ENCODE measurements at regions not wholly inside any gene's neighbourhood (a gene's known extent, or its start where the extent isn't known, plus 50 kb on each side); places are given as distances from the start of the nearest gene placed in this dataset.
"Not testable (repeated sequence)": the region's sequence is repeated elsewhere in the genome, so short reads cannot be mapped to it uniquely, and the experiment has no call there.

DNA sequence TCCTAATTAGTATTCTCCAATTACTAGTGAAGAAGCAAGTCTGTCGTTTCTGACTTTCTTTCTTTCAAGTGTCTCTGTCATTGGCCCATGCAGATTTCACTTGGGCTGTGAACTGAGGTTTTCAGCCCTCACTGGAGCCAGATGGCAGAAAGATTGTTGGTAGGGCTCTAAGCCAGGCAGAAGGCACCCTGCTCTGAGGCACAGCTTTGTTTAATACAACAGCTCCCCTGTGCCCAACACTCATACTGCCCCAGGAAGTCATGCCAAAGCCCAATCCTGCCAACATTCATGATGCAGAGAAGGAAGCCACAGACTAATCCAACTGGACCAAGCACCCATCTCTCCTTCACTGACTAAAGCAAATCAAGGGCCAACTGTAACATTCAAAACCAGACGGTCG lies 117.1 kb upstream of the FRG1 start:
- H3K36me3 Mint-ChIP-seq (ENCODE audit: low read depth): no peaks in the 10 kb centered on the region

DNA sequence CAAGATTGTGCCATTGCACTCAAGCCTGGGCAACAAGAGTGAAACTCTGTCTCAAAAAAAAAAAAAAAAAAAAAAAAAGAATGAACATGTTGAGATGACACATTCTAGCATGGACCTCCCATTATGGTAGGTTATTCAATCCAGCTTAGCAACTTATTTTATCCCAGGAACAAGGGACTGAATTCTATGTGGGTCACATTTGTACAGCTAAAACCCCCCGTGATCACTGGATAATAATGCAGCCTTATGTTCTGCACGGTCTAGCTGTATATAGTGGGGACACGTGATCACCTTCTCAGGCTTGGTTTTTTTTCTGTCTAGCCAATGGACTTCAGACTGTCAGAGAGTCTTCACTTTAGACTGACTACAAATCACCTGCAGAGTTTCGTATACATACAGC lies 115.2 kb upstream of the FRG1 start:
- CTCF ChIA-PET: no interaction called here
- POLR2A ChIA-PET: no interaction called here
- Mint-ChIP-seq H3K9me3 (no peaks in the 10 kb centered on the region), H3K36me3 (ENCODE audit: low read depth) (no peaks in the 10 kb centered on the region), H3K4me1 (no peaks in the 10 kb centered on the region), H3K27ac (no peak overlapping the region), H3K4me3 (no peak overlapping the region), H3K27me3 (no peaks in the 10 kb centered on the region)
- no peak for DNase-seq

More for the DNA sequence above, 117.1 kb upstream of the FRG1 start:
- Mint-ChIP-seq H3K4me1 (no peaks in the 10 kb centered on the region), H3K27me3 (no peaks in the 10 kb centered on the region), H3K4me3 (no peak overlapping the region), H3K27ac (no peak overlapping the region), H3K9me3 (no peaks in the 10 kb centered on the region)
- CTCF ChIA-PET: no interaction called here
- POLR2A ChIA-PET: no interaction called here
- no peak for DNase-seq

DNA sequence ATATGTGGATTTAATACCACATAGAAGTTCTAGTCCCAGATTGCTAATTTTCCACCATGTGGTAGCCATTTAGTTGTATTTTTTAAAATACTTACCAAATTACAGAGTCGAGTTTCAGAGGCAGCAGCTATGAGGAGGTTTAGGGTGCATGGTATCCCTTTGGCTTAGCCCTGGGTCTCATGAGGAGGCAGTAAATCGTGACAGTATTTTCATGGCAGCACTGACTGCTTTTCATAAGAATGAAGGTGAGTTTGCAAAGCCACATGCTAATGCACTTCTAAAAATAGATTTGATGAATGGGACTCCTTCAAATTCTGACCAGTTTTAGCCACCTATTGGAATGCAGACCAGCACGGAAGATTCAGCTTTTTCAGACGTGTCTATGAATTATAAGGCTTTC lies 114.0 kb upstream of the FRG1 start:
- ChIA-PET CTCF (no interaction called here), POLR2A (no interaction called here)
- no peak for DNase-seq
- Mint-ChIP-seq H3K27me3 (no peaks in the 10 kb centered on the region), H3K9me3 (no peaks in the 10 kb centered on the region), H3K36me3 (ENCODE audit: low read depth) (no peaks in the 10 kb centered on the region), H3K27ac (no peak overlapping the region), H3K4me1 (no peaks in the 10 kb centered on the region), H3K4me3 (no peak overlapping the region)

DNA sequence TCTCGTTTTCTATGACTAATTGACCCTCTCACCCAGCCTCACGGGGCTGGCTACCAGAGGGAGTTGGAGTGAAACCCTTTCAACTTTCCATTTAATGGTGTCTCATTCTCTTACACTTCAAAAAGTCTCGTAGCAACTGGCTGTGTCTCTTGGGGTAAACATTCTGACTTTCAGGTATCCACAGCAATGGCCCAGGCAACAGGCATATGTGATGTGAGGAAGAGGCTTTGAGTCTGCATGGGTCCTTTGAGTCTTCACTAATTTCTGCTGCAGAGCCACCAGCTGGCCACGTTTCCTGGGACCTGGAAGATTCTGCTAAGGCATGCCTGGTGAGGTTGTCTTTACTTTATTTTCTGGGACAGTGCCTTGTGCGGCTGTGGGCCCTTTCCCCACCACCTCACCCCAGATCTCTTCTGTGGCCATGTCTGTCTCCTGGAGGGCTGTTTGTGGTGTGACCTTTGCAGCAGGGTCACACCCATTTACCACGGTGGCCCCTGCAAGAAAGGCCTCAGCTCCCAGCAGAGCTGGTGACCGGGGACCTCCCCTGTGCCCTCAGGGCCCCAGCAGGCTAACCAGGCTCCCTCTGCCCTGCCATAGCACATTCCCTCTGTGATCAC lies 112.5 kb upstream of the FRG1 start:
- Mint-ChIP-seq H3K36me3 (ENCODE audit: low read depth) (no peaks in the 10 kb centered on the region), H3K4me1 (no peaks in the 10 kb centered on the region), H3K9me3 (no peaks in the 10 kb centered on the region), H3K27ac (no peak overlapping the region), H3K27me3 (no peaks in the 10 kb centered on the region), H3K4me3 (no peak overlapping the region)
- ChIA-PET POLR2A (no interaction called here), CTCF (no interaction called here)
- no peak for DNase-seq

DNA sequence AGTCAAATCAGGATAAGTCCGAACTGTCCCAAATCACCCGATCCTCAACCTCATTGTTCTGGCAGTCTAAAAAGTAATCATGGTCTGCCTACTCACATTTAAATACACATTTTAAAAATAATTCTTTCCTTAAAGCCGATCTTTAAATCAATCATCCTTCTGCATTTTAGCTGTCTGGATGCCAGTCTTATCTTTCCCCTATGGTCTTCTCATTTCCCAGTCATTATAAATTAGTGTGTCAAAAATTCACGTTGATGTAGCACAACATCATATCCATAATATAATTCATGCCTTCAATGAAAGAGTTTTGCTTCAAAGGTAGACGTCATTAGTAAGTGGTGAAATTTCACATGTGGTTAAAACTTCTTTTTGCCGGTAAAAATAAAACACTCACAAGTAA lies 108.1 kb upstream of the FRG1 start:
- ChIA-PET CTCF (interaction anchor here (0.5 kb wide), 1 partner anchor 1656 kb away, joined by 3 read pairs; no protein-coding TSS in a partner anchor), POLR2A (no interaction called here)
- no peak for DNase-seq
- H3K9me3 Mint-ChIP-seq: no peaks in the 10 kb centered on the region
- no peaks in the 10 kb centered on the region for H3K36me3 Mint-ChIP-seq (ENCODE audit: low read depth)
- no peaks in the 10 kb centered on the region for H3K4me1 Mint-ChIP-seq
- H3K4me3 Mint-ChIP-seq: no peak overlapping the region
- no peak overlapping the region for H3K27ac Mint-ChIP-seq
- H3K27me3 Mint-ChIP-seq: no peaks in the 10 kb centered on the region

DNA sequence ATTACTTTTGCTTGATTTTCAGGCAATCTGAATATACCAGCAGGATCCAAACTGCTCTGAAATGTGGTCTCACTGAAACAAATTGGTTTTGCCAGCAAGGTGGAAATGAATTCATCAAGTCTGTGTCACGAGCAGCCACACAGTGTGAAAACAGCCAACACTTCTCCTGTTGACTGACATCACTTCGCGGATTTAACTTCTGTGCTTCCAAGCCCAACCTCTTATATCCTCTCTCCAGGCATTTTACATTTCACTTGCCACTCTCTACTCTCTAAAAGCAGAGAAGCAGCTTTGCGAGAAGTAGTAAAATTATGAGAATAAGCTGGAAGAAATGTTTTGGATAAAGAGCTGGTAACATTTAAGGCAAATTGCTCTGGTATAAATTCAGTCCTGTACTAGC lies 106.1 kb upstream of the FRG1 start:
- ChIA-PET POLR2A (no interaction called here), CTCF (no interaction called here)
- Mint-ChIP-seq H3K27ac (no peak overlapping the region), H3K36me3 (ENCODE audit: low read depth) (no peaks in the 10 kb centered on the region), H3K4me1 (no peaks in the 10 kb centered on the region), H3K4me3 (no peak overlapping the region), H3K27me3 (no peaks in the 10 kb centered on the region), H3K9me3 (no peaks in the 10 kb centered on the region)
- DNase-seq: no peak

DNA sequence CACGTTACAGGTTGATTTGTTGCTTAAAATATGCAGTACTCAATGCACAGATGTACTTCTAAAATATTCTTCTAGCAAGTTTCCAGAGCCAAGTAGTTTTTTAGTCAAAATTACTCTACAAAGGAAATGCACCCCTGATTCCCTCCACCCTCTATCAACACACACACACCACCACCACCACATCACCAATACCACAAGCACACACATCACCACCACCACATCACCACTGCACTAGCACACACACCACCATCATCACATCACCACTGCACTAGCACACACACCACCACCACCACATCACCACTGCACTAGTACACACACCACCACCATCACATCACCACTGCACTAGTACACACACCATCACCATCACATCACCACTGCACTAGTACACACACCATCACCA lies 105.2 kb upstream of the FRG1 start:
- Mint-ChIP-seq H3K36me3 (ENCODE audit: low read depth) (no peaks in the 10 kb centered on the region), H3K9me3 (no peaks in the 10 kb centered on the region), H3K4me1 (no peaks in the 10 kb centered on the region), H3K27ac (no peak overlapping the region), H3K27me3 (no peaks in the 10 kb centered on the region), H3K4me3 (no peak overlapping the region)
- ChIA-PET POLR2A (no interaction called here), CTCF (no interaction called here)
- no peak for DNase-seq

DNA sequence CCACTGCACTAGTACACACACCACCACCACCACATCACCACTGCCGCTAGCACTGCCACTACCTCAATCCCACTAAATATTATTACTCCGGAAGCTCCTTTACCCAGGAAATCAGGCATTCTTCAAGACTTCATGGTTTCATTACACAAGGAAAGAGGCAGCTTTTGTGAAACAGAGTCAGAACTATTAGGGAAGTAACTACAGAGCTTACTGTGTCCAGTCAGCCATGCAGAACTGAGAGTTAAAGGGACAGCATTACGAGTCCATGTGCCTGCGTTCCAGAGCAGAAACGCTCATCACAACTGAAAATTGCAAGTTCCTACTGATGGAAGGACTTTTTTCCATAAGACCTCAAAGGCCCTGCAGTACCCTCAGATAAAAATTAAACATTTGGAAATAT lies 103.2 kb upstream of the FRG1 start:
- ChIA-PET CTCF (no interaction called here), POLR2A (no interaction called here)

DNA sequence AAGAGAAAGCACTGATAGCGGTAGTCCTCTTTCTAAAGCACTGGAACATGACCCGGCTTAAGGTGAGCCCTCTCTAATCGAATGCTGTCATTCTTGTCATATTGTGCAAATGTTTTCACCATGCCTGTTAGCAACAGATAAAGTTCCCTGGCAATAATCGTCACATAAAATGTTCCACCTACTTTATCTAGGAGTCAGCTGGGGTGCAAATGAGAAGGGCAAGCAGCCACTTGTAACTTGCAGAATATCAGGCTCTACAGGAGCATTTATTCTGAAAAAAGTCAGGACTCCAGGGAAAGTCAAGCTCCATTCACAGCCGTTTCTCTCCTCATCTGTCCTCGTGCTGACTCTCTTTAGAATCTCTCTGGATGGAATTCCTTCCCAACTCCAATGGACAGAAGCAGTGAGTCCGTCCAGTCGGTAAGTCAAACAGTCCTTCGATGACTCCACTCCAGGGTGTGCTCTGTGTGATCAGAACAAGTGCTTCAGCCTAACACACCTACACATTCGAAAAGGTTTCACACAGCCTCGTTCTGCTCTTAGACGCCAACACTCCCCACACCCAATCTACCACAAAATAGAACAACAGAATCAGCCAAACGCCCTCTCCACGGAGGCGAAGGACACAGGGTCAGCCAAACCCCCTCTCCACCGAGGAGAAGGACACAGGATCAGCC lies 101.7 kb upstream of the FRG1 start:
- Mint-ChIP-seq H3K4me1 (no peaks in the 10 kb centered on the region), H3K27me3 (no peaks in the 10 kb centered on the region), H3K9me3 (no peaks in the 10 kb centered on the region), H3K4me3 (no peak overlapping the region), H3K36me3 (ENCODE audit: low read depth) (no peaks in the 10 kb centered on the region), H3K27ac (no peak overlapping the region)
- DNase-seq: no peak
- ChIA-PET CTCF (no interaction called here), POLR2A (no interaction called here)

More for the DNA sequence above, 103.2 kb upstream of the FRG1 start:
- Mint-ChIP-seq H3K36me3 (ENCODE audit: low read depth) (no peaks in the 10 kb centered on the region), H3K9me3 (no peaks in the 10 kb centered on the region), H3K27me3 (no peaks in the 10 kb centered on the region), H3K4me3 (no peak overlapping the region), H3K4me1 (no peaks in the 10 kb centered on the region), H3K27ac (no peak overlapping the region)
- DNase-seq: no peak

DNA sequence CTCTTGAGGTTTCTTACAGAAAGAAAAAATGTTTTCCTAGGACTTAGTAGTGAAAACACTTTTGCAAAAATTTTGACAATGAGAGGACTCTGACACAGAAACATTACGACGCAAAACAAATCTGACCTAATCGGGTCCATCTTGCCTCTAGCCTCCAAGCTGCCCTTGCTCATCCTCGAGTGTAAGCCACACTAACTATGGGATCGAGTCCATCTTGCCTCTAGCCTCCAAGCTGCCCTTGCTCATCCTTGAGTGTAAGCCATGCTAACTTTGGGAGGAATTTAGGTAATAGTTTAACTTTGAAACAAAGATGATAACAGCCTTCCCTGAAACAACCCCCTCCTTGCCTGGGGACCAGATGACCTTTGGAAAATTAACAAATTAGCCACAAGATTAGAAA lies 100.3 kb upstream of the FRG1 start:
- CTCF ChIA-PET: no interaction called here
- no peak for DNase-seq
- no peaks in the 10 kb centered on the region for H3K9me3 Mint-ChIP-seq
- H3K4me3 Mint-ChIP-seq: no peak overlapping the region
- POLR2A ChIA-PET: no interaction called here
- H3K4me1 Mint-ChIP-seq: no peaks in the 10 kb centered on the region
- no peaks in the 10 kb centered on the region for H3K27me3 Mint-ChIP-seq
- no peak overlapping the region for H3K27ac Mint-ChIP-seq
- H3K36me3 Mint-ChIP-seq (ENCODE audit: low read depth): no peaks in the 10 kb centered on the region

DNA sequence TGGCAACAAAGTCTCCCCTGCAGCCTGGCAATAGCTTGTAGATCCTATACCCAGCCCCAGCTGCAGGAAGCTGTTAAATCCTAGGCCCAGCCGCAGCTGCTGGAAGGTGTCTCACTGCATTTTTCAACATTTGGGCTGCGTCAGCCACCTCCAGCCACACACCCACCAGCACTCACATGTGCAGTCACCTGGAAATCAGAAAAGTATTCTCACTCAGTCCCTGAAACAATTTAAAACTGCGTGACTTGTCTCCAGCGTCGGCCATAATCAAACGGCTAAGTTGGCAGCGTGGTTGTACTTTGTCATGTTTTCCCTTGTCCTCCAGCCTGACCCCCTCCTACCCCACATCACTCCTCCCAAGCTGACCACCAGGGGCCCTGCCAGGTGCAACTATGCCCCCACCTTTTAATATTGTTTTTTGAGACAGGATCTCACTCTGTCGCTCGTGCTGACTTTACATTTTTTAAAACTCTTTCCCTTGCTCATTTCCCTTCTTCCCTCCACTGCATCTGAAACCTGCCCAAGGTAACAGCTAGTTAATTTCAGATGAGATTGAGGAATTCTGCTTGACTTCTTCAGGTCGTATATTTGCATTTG lies 97.2 kb upstream of the FRG1 start:
- ChIA-PET POLR2A (no interaction called here), CTCF (no interaction called here)
- Mint-ChIP-seq H3K4me1 (no peaks in the 10 kb centered on the region), H3K27me3 (no peaks in the 10 kb centered on the region), H3K4me3 (no peak overlapping the region), H3K36me3 (ENCODE audit: low read depth) (peaks cover 2% of the 10 kb centered on the region), H3K9me3 (peaks cover 3% of the 10 kb centered on the region), H3K27ac (no peak overlapping the region)
- DNase-seq: no peak

DNA sequence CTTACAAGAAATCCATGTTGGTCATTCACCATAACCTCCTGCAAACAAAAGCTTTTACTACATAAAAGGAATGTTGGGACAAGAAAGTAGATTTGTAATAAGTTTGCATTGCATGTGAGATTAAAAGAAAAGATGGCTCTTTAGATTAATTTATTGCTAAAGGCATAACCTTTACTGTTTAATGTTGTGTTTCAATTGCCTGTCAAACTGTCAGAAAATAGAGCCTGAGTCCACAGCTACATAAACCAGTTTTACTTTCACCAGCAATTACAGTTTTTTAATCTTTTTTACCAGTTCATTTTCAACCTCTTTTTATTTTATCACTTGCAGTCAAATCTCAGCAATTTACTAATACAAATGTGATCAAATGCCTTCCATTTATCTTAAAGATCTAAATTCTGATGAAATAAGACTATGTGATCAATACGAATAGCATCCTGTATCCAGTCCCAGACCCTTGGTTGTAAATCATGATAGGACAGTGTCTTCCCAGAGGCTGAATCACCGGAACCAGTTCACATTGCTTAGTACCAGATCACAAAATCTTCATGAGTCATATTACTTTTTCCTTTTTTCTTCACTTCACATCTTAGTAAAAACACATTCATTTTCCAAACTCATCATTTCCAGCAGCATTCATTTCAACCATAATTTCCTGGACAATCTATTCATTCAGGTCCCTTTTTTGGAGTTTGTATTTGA lies 95.4 kb upstream of the FRG1 start:
- Mint-ChIP-seq H3K4me1 (no peaks in the 10 kb centered on the region), H3K9me3 (peaks cover 3% of the 10 kb centered on the region), H3K27ac (no peak overlapping the region), H3K36me3 (ENCODE audit: low read depth) (peaks cover 2% of the 10 kb centered on the region), H3K4me3 (no peak overlapping the region), H3K27me3 (no peaks in the 10 kb centered on the region)
- no peak for DNase-seq
- CTCF ChIA-PET: no interaction called here
- POLR2A ChIA-PET: no interaction called here

DNA sequence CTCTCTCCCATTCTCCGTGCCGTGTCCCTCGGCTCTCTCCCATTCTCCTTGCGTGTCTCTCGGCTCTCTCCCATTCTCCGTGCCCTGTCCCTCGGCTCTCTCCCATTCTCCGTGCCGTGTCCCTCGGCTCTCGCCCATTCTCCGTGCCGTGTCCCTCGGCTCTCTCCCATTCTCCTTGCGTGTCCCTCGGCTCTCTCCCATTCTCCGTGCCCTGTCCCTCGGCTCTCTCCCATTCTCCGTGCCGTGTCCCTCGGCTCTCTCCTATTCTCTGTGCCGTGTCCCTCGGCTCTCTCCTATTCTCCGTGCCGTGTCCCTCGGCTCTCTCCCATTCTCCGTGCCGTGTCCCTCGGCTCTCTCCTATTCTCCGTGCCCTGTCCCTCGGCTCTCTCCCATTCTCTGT lies 94.6 kb upstream of the FRG1 start:
- H3K27me3 Mint-ChIP-seq; H3K4me1 Mint-ChIP-seq; H3K36me3 Mint-ChIP-seq (ENCODE audit: low read depth); POLR2A ChIA-PET; H3K4me3 Mint-ChIP-seq; H3K9me3 Mint-ChIP-seq; H3K27ac Mint-ChIP-seq; CTCF ChIA-PET; DNase-seq: not testable (repeated sequence)

DNA sequence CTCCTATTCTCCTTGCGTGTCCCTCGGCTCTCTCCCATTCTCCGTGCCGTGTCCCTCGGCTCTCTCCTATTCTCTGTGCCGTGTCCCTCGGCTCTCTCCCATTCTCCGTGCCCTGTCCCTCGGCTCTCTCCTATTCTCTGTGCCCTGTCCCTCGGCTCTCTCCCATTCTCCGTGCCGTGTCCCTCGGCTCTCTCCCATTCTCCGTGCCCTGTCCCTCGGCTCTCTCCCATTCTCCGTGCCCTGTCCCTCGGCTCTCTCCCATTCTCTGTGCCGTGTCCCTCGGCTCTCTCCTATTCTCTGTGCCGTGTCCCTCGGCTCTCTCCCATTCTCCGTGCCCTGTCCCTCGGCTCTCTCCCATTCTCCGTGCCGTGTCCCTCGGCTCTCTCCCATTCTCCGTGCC lies 94.1 kb upstream of the FRG1 start:
- CTCF ChIA-PET; H3K4me3 Mint-ChIP-seq; H3K36me3 Mint-ChIP-seq (ENCODE audit: low read depth); H3K27me3 Mint-ChIP-seq; H3K4me1 Mint-ChIP-seq; POLR2A ChIA-PET; DNase-seq; H3K27ac Mint-ChIP-seq; H3K9me3 Mint-ChIP-seq: not testable (repeated sequence)

All from activated CD4-positive, alpha-beta memory T cell treated with anti-CD3 and anti-CD28 coated beads, Interleukin-2, amount 10 ng/mL, durations not matched to agents 7 days and 5 days (primary cell).